Peyer's patch (tissue), 4 donors: ENCODE measurements at regions not wholly inside any gene's neighbourhood (a gene's known extent, or its start where the extent isn't known, plus 50 kb on each side); places are given as distances from the start of the nearest gene placed in this dataset.

Experiments used
- DNase-seq, 3 donors: peaks; one replicate each; pipeline ENCODE4 v3.0.0-alpha.2; 2017 to 2019
- H3K27ac ChIP-seq, 4 donors: fragments of 200-600 bp; sonication (generic); one replicate each; pipeline ENCODE4 v1.5.1; 2016 to 2019
- H3K27me3 ChIP-seq, 2 donors: fragments of 200-600 bp; sonication (generic); one replicate each; pipeline ENCODE4 v1.5.1; 2019
- H3K36me3 ChIP-seq, 3 donors: fragments of 200-600 bp; sonication (generic); one replicate each; pipeline ENCODE4 v1.5.1; 2016 to 2019
- H3K4me1 ChIP-seq, 4 donors: fragments of 200-600 bp; sonication (generic); one replicate each; pipeline ENCODE4 v1.5.1; 2016 to 2019
- H3K4me3 ChIP-seq, 4 donors: fragments of 200-600 bp; sonication (generic); 1 replicate in 3 of 4; 2 replicates in 1 of 4; pipeline ENCODE4 v1.5.1; 2016 to 2019; ENCODE audit warnings: mild to moderate bottlenecking in 1 of 4
- H3K9me3 ChIP-seq, 4 donors: fragments of 200-600 bp; sonication (generic); one replicate each; pipeline ENCODE4 v1.5.1; 2016 to 2019; ENCODE audit warnings: mild to moderate bottlenecking in 1 of 4
- POLR2A ChIP-seq, 2 donors: fragments of 450-650 bp; IDR thresholded peaks; one replicate each; pipeline ENCODE4 v1.5.1; 2017; ENCODE audit warnings: antibody characterized with exemption in 2 of 2, mild to moderate bottlenecking in 2 of 2, moderate library complexity in 2 of 2
- TF ChIP-seq, protein P1 (sequence below), 6 experiments: fragments of 450-650 bp in 4 of 6; fragments of 200-600 bp in 2 of 6; sonication (generic) in 1 of 6; IDR thresholded peaks; one replicate each; pipeline ENCODE4 v1.5.1; 2017 to 2019; ENCODE audit warnings: antibody characterized with exemption in 6 of 6, mild to moderate bottlenecking in 3 of 6, moderate library complexity in 1 of 6

DNA sequence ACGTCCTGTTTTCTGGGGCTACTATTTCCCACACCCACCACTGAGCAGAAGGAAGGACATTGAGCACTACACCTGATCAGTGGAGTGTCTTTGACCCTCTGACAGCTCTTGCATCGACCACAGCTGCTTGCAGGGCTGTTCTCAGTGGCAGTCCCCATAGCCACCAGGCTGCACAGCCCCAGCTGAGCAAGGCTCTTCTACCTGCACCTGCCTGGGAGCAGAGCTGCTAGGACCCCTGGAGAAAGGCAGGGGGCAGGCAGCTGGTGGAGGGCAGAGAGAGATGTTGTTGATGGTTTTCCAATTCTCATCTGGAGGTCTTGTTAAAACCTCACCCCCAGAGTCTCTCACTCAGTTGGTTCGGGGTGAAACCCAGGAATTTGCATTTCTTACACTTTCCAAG, 361.8 kb upstream of the ZNF507 start:
- TF ChIP-seq, protein P1, sequence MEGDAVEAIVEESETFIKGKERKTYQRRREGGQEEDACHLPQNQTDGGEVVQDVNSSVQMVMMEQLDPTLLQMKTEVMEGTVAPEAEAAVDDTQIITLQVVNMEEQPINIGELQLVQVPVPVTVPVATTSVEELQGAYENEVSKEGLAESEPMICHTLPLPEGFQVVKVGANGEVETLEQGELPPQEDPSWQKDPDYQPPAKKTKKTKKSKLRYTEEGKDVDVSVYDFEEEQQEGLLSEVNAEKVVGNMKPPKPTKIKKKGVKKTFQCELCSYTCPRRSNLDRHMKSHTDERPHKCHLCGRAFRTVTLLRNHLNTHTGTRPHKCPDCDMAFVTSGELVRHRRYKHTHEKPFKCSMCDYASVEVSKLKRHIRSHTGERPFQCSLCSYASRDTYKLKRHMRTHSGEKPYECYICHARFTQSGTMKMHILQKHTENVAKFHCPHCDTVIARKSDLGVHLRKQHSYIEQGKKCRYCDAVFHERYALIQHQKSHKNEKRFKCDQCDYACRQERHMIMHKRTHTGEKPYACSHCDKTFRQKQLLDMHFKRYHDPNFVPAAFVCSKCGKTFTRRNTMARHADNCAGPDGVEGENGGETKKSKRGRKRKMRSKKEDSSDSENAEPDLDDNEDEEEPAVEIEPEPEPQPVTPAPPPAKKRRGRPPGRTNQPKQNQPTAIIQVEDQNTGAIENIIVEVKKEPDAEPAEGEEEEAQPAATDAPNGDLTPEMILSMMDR (IDR thresholded peaks at IDR 0.05) = no peak
- no peak for TF ChIP-seq POLR2A (IDR thresholded peaks at IDR 0.05)
- Histone ChIP-seq H3K4me1 (no peaks in the 10 kb centered on the region), H3K27me3 (no peaks in the 10 kb centered on the region), H3K4me3 (no peak overlapping the region), H3K36me3 (no peaks in the 10 kb centered on the region), H3K9me3 (no peaks in the 10 kb centered on the region), H3K27ac (no peak overlapping the region)
- DNase-seq = no peak

DNA sequence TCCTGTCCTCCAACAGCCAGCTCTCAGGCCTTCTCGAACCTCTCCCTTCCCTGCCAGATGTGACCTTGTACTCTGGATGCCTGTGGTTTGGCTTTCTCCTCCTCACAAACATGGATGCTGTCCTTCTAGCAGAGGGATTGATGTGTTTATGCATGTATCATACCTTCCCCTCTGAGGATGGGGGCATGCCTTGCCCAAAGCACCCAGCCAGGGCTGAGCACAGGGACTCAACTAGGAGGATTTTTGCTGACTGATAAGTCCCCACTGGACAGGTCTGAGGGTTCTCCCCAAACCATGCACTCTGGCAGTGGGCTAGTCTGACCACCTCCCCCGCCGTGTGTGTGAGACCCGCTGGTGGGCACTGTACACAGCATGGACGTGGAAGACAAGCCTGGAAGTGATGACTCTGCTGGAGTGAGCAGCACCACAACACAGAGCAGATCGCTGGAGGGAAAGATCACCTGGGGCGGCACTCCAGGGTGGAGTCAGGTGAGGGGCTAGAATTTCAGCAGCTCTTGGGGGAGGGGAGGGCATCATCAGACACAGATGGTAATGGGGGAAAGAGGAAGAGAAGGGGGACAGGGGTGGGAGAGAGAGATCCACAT, 360.3 kb upstream of the ZNF507 start:
- Histone ChIP-seq H3K36me3 (no peaks in the 10 kb centered on the region), H3K4me3 (no peak overlapping the region), H3K9me3 (no peaks in the 10 kb centered on the region), H3K27ac (no peak overlapping the region), H3K27me3 (no peaks in the 10 kb centered on the region), H3K4me1 (no peaks in the 10 kb centered on the region)
- DNase-seq = no peak
- TF ChIP-seq, protein P1 (IDR thresholded peaks at IDR 0.05) = no peak

GRCh38 chr19:31986951-31987350, 358.5 kb upstream of the ZNF507 start:
- no peak for DNase-seq
- TF ChIP-seq, protein P1 (IDR thresholded peaks at IDR 0.05) = no peak
- TF ChIP-seq POLR2A (IDR thresholded peaks at IDR 0.05) = no peak
- Histone ChIP-seq H3K9me3 (no peaks in the 10 kb centered on the region), H3K4me1 (no peaks in the 10 kb centered on the region), H3K27me3 (no peaks in the 10 kb centered on the region), H3K4me3 (no peak overlapping the region), H3K27ac (no peak overlapping the region), H3K36me3 (no peaks in the 10 kb centered on the region)

DNA sequence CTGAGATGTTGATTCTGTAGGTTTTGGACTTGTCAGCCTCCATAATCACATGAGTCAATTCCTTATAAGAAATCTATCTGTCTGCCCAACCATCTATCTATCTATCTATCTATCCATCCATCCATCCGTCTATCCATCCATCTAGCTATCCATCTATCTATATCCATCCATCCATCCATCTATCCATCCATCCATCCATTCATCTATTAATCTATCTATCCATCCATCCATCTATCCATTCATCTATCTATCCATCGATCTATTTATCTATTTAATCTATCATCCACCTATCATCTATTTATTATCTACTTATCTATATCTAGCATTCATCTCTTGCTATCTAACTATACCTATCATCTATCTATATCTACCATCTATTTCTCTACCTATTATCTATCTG, 357.2 kb upstream of the ZNF507 start:
- no peaks in the 10 kb centered on the region for H3K4me1 ChIP-seq
- no peak for DNase-seq
- no peaks in the 10 kb centered on the region for H3K27me3 ChIP-seq
- no peaks in the 10 kb centered on the region for H3K9me3 ChIP-seq
- H3K36me3 ChIP-seq = no peaks in the 10 kb centered on the region
- TF ChIP-seq, protein P1 (IDR thresholded peaks at IDR 0.05) = no peak
- TF ChIP-seq POLR2A (IDR thresholded peaks at IDR 0.05) = no peak
- H3K4me3 ChIP-seq = no peak overlapping the region
- no peak overlapping the region for H3K27ac ChIP-seq

- no peak overlapping the region for H3K27ac ChIP-seq
- DNase-seq = no peak
- no peak overlapping the region for H3K4me3 ChIP-seq
- no peaks in the 10 kb centered on the region for H3K4me1 ChIP-seq
- no peaks in the 10 kb centered on the region for H3K9me3 ChIP-seq
- no peaks in the 10 kb centered on the region for H3K36me3 ChIP-seq
- TF ChIP-seq POLR2A (IDR thresholded peaks at IDR 0.05) = no peak
- TF ChIP-seq, protein P1 (IDR thresholded peaks at IDR 0.05) = no peak
- H3K27me3 ChIP-seq = no peaks in the 10 kb centered on the region
Measured at GRCh38 chr19:31991984-31992655, 353.3 kb upstream of the ZNF507 start.
